ENCODE measurements at regions not wholly inside any gene's neighbourhood (a gene's known extent, or its start where the extent isn't known, plus 50 kb on each side); places are given as distances from the start of the nearest gene placed in this dataset.

GRCh38 chrX:120727911-120728310 lies 98.1 kb upstream of the C1GALT1C1 start:
- Histone ChIP-seq H3K27ac (ENCODE audit: low read depth in 1 of 2, low read length in 2 of 2) (no peak overlapping the region), H3K9ac (ENCODE audit: low read depth in 1 of 2, low read length in 2 of 2) (no peak overlapping the region), H3K36me3 (ENCODE audit: control insufficient read depth in 4 of 4, insufficient read depth in 3 of 4, low read depth in 1 of 4, low read length in 3 of 4) (no peaks in the 10 kb centered on the region), H3K9me3 (ENCODE audit: control insufficient read depth in 4 of 4, low read length in 3 of 4) (no peaks in the 10 kb centered on the region), H3K4me3 (ENCODE audit: low read depth in 1 of 3, low read length in 3 of 3) (no peak overlapping the region), H3K27me3 (ENCODE audit: control insufficient read depth in 4 of 4, insufficient read depth in 4 of 4, low read length in 3 of 4) (no peaks in the 10 kb centered on the region), H3K4me1 (ENCODE audit: control insufficient read depth in 4 of 4, insufficient read depth in 4 of 4, low read length in 3 of 4) (no peaks in the 10 kb centered on the region)
- TF ChIP-seq JUND (IDR thresholded peaks at IDR 0.05) (no peak), RXRA (IDR thresholded peaks at IDR 0.05) (no peak), MAX (IDR thresholded peaks at IDR 0.05) (no peak), FOXA1 (IDR thresholded peaks at IDR 0.05) (no peak), GABPA (IDR thresholded peaks at IDR 0.05 in 1 of 2, conservative IDR thresholded peaks at IDR 0.05 in 1 of 2) (no peak), REST (IDR thresholded peaks at IDR 0.05) (no peak)
- DNase-seq (ENCODE audit: low spot score): no peak

- no peaks in the 10 kb centered on the region for H3K9me3 ChIP-seq (ENCODE audit: control insufficient read depth in 4 of 4, low read length in 3 of 4)
- no peak for DNase-seq (ENCODE audit: low spot score)
- TF ChIP-seq GABPA (IDR thresholded peaks at IDR 0.05 in 1 of 2, conservative IDR thresholded peaks at IDR 0.05 in 1 of 2) (no peak), JUND (IDR thresholded peaks at IDR 0.05) (no peak), REST (IDR thresholded peaks at IDR 0.05) (no peak), SP1 (IDR thresholded peaks at IDR 0.05) (no peak), FOXA1 (IDR thresholded peaks at IDR 0.05) (no peak), YY1 (IDR thresholded peaks at IDR 0.05) (no peak), ATF3 (IDR thresholded peaks at IDR 0.05) (no peak), HNF4A (conservative IDR thresholded peaks at IDR 0.05) (no peak), RAD21 (IDR thresholded peaks at IDR 0.05) (no peak), EGR1 (IDR thresholded peaks at IDR 0.05; ENCODE audit: low read depth in 2 of 2) (no peak), NR2F2 (IDR thresholded peaks at IDR 0.05) (no peak), CTCF (IDR thresholded peaks at IDR 0.05; ENCODE audit: low read depth, low read length, missing input control) (no peak), HNF4G (IDR thresholded peaks at IDR 0.05) (no peak), FOXA2 (IDR thresholded peaks at IDR 0.05) (no peak), TAF1 (conservative IDR thresholded peaks at IDR 0.05) (no peak), MAX (IDR thresholded peaks at IDR 0.05) (no peak), ZBTB33 (IDR thresholded peaks at IDR 0.05) (no peak), RXRA (IDR thresholded peaks at IDR 0.05) (no peak)
- no peaks in the 10 kb centered on the region for H3K27me3 ChIP-seq (ENCODE audit: control insufficient read depth in 4 of 4, insufficient read depth in 4 of 4, low read length in 3 of 4)
- no peak overlapping the region for H3K9ac ChIP-seq (ENCODE audit: low read depth in 1 of 2, low read length in 2 of 2)
- WGBS: 85% methylated on average over 2 of the region's 2 CpGs
- no peak overlapping the region for H3K27ac ChIP-seq (ENCODE audit: low read depth in 1 of 2, low read length in 2 of 2)
- no peaks in the 10 kb centered on the region for H3K36me3 ChIP-seq (ENCODE audit: control insufficient read depth in 4 of 4, insufficient read depth in 3 of 4, low read depth in 1 of 4, low read length in 3 of 4)
- no peaks in the 10 kb centered on the region for H3K4me1 ChIP-seq (ENCODE audit: control insufficient read depth in 4 of 4, insufficient read depth in 4 of 4, low read length in 3 of 4)
- no peak overlapping the region for H3K4me3 ChIP-seq (ENCODE audit: low read depth in 1 of 3, low read length in 3 of 3)
Measured at GRCh38 chrX:120727452-120727851, 97.6 kb upstream of the C1GALT1C1 start.

Data from liver (tissue), 8 donors.